Mesenchymal stem cell (in vitro differentiated cells and primary cell): ENCODE measurements at regions not wholly inside any gene's neighbourhood (a gene's known extent, or its start where the extent isn't known, plus 50 kb on each side); places are given as distances from the start of the nearest gene placed in this dataset.

Experiments used
- DNase-seq: peaks from one replicate; pipeline ENCODE4 v3.0.0-alpha.2; 2013
- H2AFZ ChIP-seq: one replicate; pipeline ENCODE4 v1.6.1; 2013; ENCODE audit warnings: low read depth, mild to moderate bottlenecking, control low read depth, inconsistent platforms, low read length, moderate library complexity
- H2AK5ac ChIP-seq: 2 replicates; pipeline ENCODE4 v1.6.1; 2013; ENCODE audit warnings: low read length, moderate library complexity, mild to moderate bottlenecking, inconsistent platforms; ENCODE audit not compliant: severe bottlenecking
- H2BK120ac ChIP-seq: one replicate; pipeline ENCODE4 v1.6.1; 2013; ENCODE audit warnings: low read depth, mild to moderate bottlenecking, inconsistent platforms, low read length, moderate library complexity
- H2BK12ac ChIP-seq, 2 experiments: one replicate each; pipeline ENCODE4 v1.6.1; 2013; ENCODE audit warnings: inconsistent platforms in 2 of 2, low read length in 2 of 2, mild to moderate bottlenecking in 2 of 2, moderate library complexity in 2 of 2, control low read depth in 1 of 2
- H2BK15ac ChIP-seq: one replicate; pipeline ENCODE4 v1.6.1; 2013; ENCODE audit warnings: mild to moderate bottlenecking, low read depth, inconsistent platforms; ENCODE audit not compliant: poor library complexity, severe bottlenecking
- H2BK5ac ChIP-seq: 2 replicates; pipeline ENCODE4 v1.6.1; 2013; ENCODE audit warnings: low read depth, mild to moderate bottlenecking, low read length, control low read depth, inconsistent platforms; ENCODE audit not compliant: poor library complexity, severe bottlenecking
- H3K14ac ChIP-seq, 2 experiments: one replicate each; pipeline ENCODE4 v1.6.1; 2013; ENCODE audit warnings: inconsistent platforms in 2 of 2, low read length in 2 of 2, control low read depth in 1 of 2, mild to moderate bottlenecking in 1 of 2, moderate library complexity in 1 of 2
- H3K18ac ChIP-seq, 2 experiments: one replicate each; pipeline ENCODE4 v1.6.1; 2013; ENCODE audit warnings: inconsistent platforms in 2 of 2, low read length in 2 of 2, control low read depth in 1 of 2, low read depth in 1 of 2, mild to moderate bottlenecking in 1 of 2
- H3K23ac ChIP-seq, 2 experiments: one replicate each; pipeline ENCODE4 v1.6.1; 2013; ENCODE audit warnings: inconsistent platforms in 2 of 2, low read length in 2 of 2, mild to moderate bottlenecking in 2 of 2, moderate library complexity in 2 of 2, control low read depth in 1 of 2
- H3K27ac ChIP-seq: 2 replicates; pipeline ENCODE4 v1.5.1; 2013; ENCODE audit warnings: mild to moderate bottlenecking, moderate library complexity, low read length, control low read depth, inconsistent platforms; ENCODE audit not compliant: poor library complexity, severe bottlenecking
- H3K27me3 ChIP-seq, 2 experiments: 2 replicates each; pipeline versions ENCODE4 v1.6.1 to v1.7.0; 2013; ENCODE audit warnings: low read length in 2 of 2, mild to moderate bottlenecking in 2 of 2, moderate library complexity in 2 of 2, control low read depth in 1 of 2, inconsistent platforms in 1 of 2; ENCODE audit not compliant: control insufficient read depth in 1 of 2, insufficient read depth in 1 of 2
- H3K36me3 ChIP-seq, 2 experiments: 2 replicates each; pipeline versions ENCODE4 v1.6.1 to v1.7.0; 2013; ENCODE audit warnings: low read length in 2 of 2, control low read depth in 1 of 2, inconsistent platforms in 1 of 2, low read depth in 1 of 2, mild to moderate bottlenecking in 1 of 2; ENCODE audit not compliant: insufficient read depth in 2 of 2, control insufficient read depth in 1 of 2
- H3K4ac ChIP-seq, 2 experiments: one replicate each; pipeline ENCODE4 v1.6.1; 2013; ENCODE audit warnings: inconsistent platforms in 2 of 2, low read length in 2 of 2, mild to moderate bottlenecking in 2 of 2, moderate library complexity in 2 of 2, control low read depth in 1 of 2, low read depth in 1 of 2
- H3K4me1 ChIP-seq: 2 replicates; pipeline ENCODE4 v1.6.1; 2013; ENCODE audit warnings: low read depth, low read length, control low read depth; ENCODE audit not compliant: control insufficient read depth, insufficient read depth
- H3K4me2 ChIP-seq: 2 replicates; pipeline ENCODE4 v1.6.1; 2013; ENCODE audit warnings: low read length, mild to moderate bottlenecking, inconsistent platforms; ENCODE audit not compliant: poor library complexity, severe bottlenecking
- H3K4me3 ChIP-seq, 2 experiments: 2 replicates each; pipeline versions ENCODE4 v1.5.1 to v1.7.0; 2013; ENCODE audit warnings: low read length in 2 of 2, mild to moderate bottlenecking in 2 of 2, control low read depth in 1 of 2, low read depth in 1 of 2; ENCODE audit not compliant: insufficient read depth in 1 of 2
- H3K79me1 ChIP-seq: replicated peaks from 2 replicates; pipeline ENCODE4 v1.6.1; 2013; ENCODE audit warnings: mild to moderate bottlenecking, control low read depth, low read length, inconsistent platforms; ENCODE audit not compliant: poor library complexity, severe bottlenecking
- H3K9ac ChIP-seq: 2 replicates; pipeline ENCODE4 v1.7.0; 2013; ENCODE audit warnings: mild to moderate bottlenecking, low read length, moderate library complexity
- H3K9me3 ChIP-seq: 2 replicates; pipeline ENCODE4 v1.7.0; 2013; ENCODE audit warnings: mild to moderate bottlenecking, low read length; ENCODE audit not compliant: control insufficient read depth
- H4K8ac ChIP-seq: one replicate; pipeline ENCODE4 v1.6.1; 2013; ENCODE audit warnings: inconsistent platforms, mild to moderate bottlenecking, low read length, moderate library complexity
- H4K91ac ChIP-seq: one replicate; pipeline ENCODE4 v1.6.1; 2013; ENCODE audit warnings: mild to moderate bottlenecking, low read length, inconsistent platforms
- WGBS: methylation state at CpG from one replicate; pipeline ENCODE4 v1.1.7; 2013; ENCODE audit warnings: mixed read lengths; 5-methylcytosine and 5-hydroxymethylcytosine counted together

- no peaks in the 10 kb centered on the region for H3K27me3 ChIP-seq
- H3K4me1 ChIP-seq, result peaks cover 4% of the 10 kb centered on the region
- peak overlapping the region in 1 of 2 experiments; percentile 82 for H2BK12ac ChIP-seq
- H4K8ac ChIP-seq, result no peak overlapping the region
- H4K91ac ChIP-seq, result peak overlapping the region; percentile 76
- H3K4ac ChIP-seq, result no peak overlapping the region
- no peak for DNase-seq
- no peaks in the 10 kb centered on the region for H3K9me3 ChIP-seq
- no peak overlapping the region for H2BK15ac ChIP-seq
- H2BK120ac ChIP-seq, result no peak overlapping the region
- no peak overlapping the region for H3K27ac ChIP-seq
- H3K79me1 ChIP-seq, result no peaks in the 10 kb centered on the region
- H3K36me3 ChIP-seq, result no peaks in the 10 kb centered on the region
- no peak overlapping the region for H2AFZ ChIP-seq
- H2AK5ac ChIP-seq, result no peak overlapping the region
- no peak overlapping the region for H3K23ac ChIP-seq
- no peak overlapping the region for H2BK5ac ChIP-seq
- 86% methylated on average over 3 of the region's 4 CpGs for WGBS
- no peak overlapping the region for H3K9ac ChIP-seq
- no peak overlapping the region for H3K4me2 ChIP-seq
- H3K14ac ChIP-seq, result peak overlapping the region in 1 of 2 experiments; percentile 6
- H3K4me3 ChIP-seq, result no peak overlapping the region
- H3K18ac ChIP-seq, result peak overlapping the region in 1 of 2 experiments; percentile 39
Measured at GRCh38 chr1:58924821-58925220, 141.0 kb upstream of the JUN start.

DNA sequence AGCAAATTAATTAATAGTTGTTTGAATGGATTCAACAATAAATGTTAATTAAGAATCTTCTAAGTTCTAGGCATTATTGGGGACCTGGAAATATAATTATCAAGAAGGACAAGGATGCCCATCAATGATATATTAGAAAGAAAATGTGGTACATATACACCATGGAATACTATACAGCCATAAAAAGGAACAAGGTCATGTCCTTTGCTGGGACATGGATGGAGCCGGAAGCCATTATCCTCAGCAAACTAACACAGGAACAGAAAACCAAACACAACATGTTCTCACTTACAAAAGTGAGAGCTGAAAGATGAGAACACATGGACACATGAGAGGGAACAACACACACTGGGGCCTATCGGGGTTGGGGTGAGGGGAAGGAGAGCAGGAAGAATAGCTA lies 141.4 kb upstream of the JUN start:
- H2BK5ac ChIP-seq, result no peak overlapping the region
- H3K4me3 ChIP-seq, result no peak overlapping the region
- no peaks in the 10 kb centered on the region for H3K9me3 ChIP-seq
- H3K18ac ChIP-seq, result no peak overlapping the region
- H3K4me1 ChIP-seq, result peaks cover 4% of the 10 kb centered on the region
- no peak overlapping the region for H4K91ac ChIP-seq
- 100% methylated on average over 2 of the region's 2 CpGs for WGBS
- H4K8ac ChIP-seq, result no peak overlapping the region
- H3K79me1 ChIP-seq, result no peaks in the 10 kb centered on the region
- no peak overlapping the region for H3K9ac ChIP-seq
- H2AK5ac ChIP-seq, result no peak overlapping the region
- no peak overlapping the region for H3K23ac ChIP-seq
- DNase-seq, result no peak
- H3K4me2 ChIP-seq, result no peak overlapping the region
- no peaks in the 10 kb centered on the region for H3K36me3 ChIP-seq
- H3K4ac ChIP-seq, result no peak overlapping the region
- H2AFZ ChIP-seq, result no peak overlapping the region
- no peak overlapping the region for H3K14ac ChIP-seq
- no peak overlapping the region for H2BK15ac ChIP-seq
- H3K27ac ChIP-seq, result no peak overlapping the region
- no peak overlapping the region for H2BK120ac ChIP-seq
- no peak overlapping the region for H2BK12ac ChIP-seq
- H3K27me3 ChIP-seq, result no peaks in the 10 kb centered on the region

GRCh38 chr1:58926152-58926551 lies 142.3 kb upstream of the JUN start:
- DNase-seq, result no peak
- no peak overlapping the region for H3K9ac ChIP-seq

DNA sequence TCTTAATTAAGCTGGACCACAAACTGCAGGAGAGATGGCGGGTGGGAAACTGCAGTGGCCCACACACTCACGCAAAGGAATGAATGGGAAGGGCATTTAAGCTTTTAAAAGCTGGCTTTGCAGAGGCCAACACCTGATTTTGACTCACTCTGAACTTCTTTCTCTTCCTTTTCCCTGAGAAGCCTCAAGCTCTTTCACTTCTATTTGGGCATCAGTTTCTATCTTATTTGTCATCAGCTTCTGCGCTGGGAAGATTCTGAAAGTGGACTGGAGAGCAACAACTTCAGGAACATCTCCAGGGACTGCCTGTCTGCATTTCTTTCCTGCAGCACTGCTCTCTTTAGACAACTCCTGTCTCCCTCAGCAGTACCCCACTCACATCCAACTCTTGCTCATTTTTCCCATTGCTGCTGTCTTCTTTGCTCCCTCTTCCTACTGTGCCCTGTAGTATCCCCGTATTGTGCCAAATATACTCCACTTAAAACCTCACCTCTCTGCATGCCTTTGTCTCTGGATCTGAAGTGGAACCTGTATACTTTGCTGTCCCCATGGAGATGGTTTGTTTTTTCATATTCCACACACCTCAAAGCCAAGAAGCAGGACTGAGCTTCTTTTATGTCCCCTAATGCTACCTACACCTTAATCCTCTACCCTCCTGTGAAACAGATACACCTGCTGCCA lies 143.3 kb upstream of the JUN start:
- Histone ChIP-seq H2BK120ac (no peak overlapping the region), H3K9ac (no peak overlapping the region), H3K79me1 (no peaks in the 10 kb centered on the region), H2BK5ac (no peak overlapping the region), H2BK15ac (no peak overlapping the region), H3K27ac (no peak overlapping the region), H3K9me3 (no peaks in the 10 kb centered on the region), H3K4me2 (no peak overlapping the region), H2AK5ac (no peak overlapping the region), H2BK12ac (peak overlapping the region in 1 of 2 experiments; percentile 32), H3K23ac (no peak overlapping the region), H3K4ac (no peak overlapping the region), H3K18ac (no peak overlapping the region), H3K4me3 (no peak overlapping the region), H3K27me3 (no peaks in the 10 kb centered on the region), H3K14ac (no peak overlapping the region), H2AFZ (no peak overlapping the region), H4K8ac (no peak overlapping the region), H3K36me3 (no peaks in the 10 kb centered on the region), H3K4me1 (peaks cover 4% of the 10 kb centered on the region), H4K91ac (peak overlapping the region; percentile 73)
- peak; percentile 35 for DNase-seq
- 85% methylated on average over 4 of the region's 4 CpGs for WGBS

More at GRCh38 chr1:58926152-58926551, 142.3 kb upstream of the JUN start:
- Histone ChIP-seq H3K4me1 (peaks cover 4% of the 10 kb centered on the region), H2BK15ac (no peak overlapping the region), H3K9me3 (no peaks in the 10 kb centered on the region), H3K79me1 (no peaks in the 10 kb centered on the region), H2AFZ (no peak overlapping the region), H3K4me3 (no peak overlapping the region), H3K36me3 (no peaks in the 10 kb centered on the region), H4K8ac (no peak overlapping the region), H3K14ac (no peak overlapping the region), H2BK120ac (no peak overlapping the region), H3K4ac (no peak overlapping the region), H3K27ac (no peak overlapping the region), H2AK5ac (no peak overlapping the region), H3K4me2 (no peak overlapping the region), H3K23ac (no peak overlapping the region), H2BK12ac (no peak overlapping the region), H3K27me3 (no peaks in the 10 kb centered on the region), H2BK5ac (no peak overlapping the region), H4K91ac (no peak overlapping the region), H3K18ac (no peak overlapping the region)
- WGBS, result 100% methylated on average over 1 of the region's 1 CpG
